ENCODE measurements at regions not wholly inside any gene's neighbourhood (a gene's known extent, or its start where the extent isn't known, plus 50 kb on each side); places are given as distances from the start of the nearest gene placed in this dataset.

DNA sequence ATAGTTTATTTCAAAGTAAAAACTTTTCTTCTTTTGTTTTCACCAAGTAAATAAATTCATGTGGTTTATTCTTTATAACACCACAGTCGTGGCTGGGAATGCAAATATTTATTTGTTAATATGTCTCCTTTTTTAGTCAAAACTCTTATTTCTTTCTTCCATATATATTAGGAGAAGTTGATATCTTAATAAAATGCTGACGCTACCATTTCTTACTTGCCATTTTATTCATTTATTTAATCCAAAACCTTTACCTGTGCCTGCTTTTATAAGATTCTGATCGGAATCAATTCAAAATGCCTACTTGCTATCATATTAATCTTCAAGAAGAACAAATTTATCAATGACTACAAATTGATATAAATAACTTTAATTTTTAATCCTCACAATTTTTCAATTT lies 362.9 kb upstream of the FSIP2 start:
- Histone ChIP-seq H3K9me3 (ENCODE audit: low read depth) (no peaks in the 10 kb centered on the region), H3K27ac (no peak overlapping the region), H4K20me1 (ENCODE audit: insufficient read depth) (no peaks in the 10 kb centered on the region), H3K4me2 (ENCODE audit: unreplicated experiment) (no peak overlapping the region), H3K27me3 (replicated peaks; ENCODE audit: insufficient read depth) (no peaks in the 10 kb centered on the region), H3F3A (ENCODE audit: insufficient read depth) (no peaks in the 10 kb centered on the region), H3K4me3 (no peak overlapping the region), H2AFZ (no peak overlapping the region), H3K79me2 (ENCODE audit: insufficient read depth) (no peaks in the 10 kb centered on the region), H3K9me2 (ENCODE audit: insufficient read depth) (no peaks in the 10 kb centered on the region), H3K4me1 (ENCODE audit: insufficient read depth) (no peaks in the 10 kb centered on the region), H3K9ac (no peak overlapping the region), H3K36me3 (ENCODE audit: low read depth) (no peaks in the 10 kb centered on the region)
- DNase-seq, result no peak
- WGBS, 2 experiments (ENCODE audit: low coverage in 1 of 2, low lambda C conversion rate in 2 of 2, missing lambda C conversion rate in 2 of 2), result 61 to 62% methylated on average over 3 of the region's 3 CpGs
- in situ Hi-C loops (cut with MboI), result no loop called here
- no peak for TF ChIP-seq EZH2 (IDR thresholded peaks at IDR 0.05; ENCODE audit: insufficient read depth, poor library complexity, severe bottlenecking)

DNA sequence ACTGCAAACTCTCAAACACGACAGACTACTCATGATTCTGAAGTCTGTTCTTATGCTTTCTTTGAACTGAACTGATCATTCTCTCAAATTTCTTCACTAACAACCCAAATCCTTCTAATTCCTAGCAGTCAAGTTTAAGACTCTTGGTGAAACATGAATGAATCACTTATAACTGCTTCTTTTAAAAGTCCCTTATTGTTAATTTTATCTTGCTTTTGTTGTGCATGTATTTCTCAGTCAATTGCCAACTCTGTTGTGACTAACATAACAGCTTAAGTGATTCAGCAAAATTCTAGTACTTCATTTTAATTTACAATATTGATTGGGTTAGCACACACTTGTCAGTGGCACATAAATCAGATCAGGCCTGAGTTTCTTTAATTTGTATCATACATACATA lies 357.0 kb upstream of the FSIP2 start:
- H3K4me2 ChIP-seq (ENCODE audit: unreplicated experiment), result no peak overlapping the region
- H3K36me3 ChIP-seq (ENCODE audit: low read depth), result no peaks in the 10 kb centered on the region
- no peak overlapping the region for H2AFZ ChIP-seq
- no peaks in the 10 kb centered on the region for H3K9me3 ChIP-seq (ENCODE audit: low read depth)
- no peak overlapping the region for H3K4me3 ChIP-seq
- H4K20me1 ChIP-seq (ENCODE audit: insufficient read depth), result no peaks in the 10 kb centered on the region
- DNase-seq, result no peak
- no peaks in the 10 kb centered on the region for H3F3A ChIP-seq (ENCODE audit: insufficient read depth)
- H3K27me3 ChIP-seq (replicated peaks; ENCODE audit: insufficient read depth), result no peaks in the 10 kb centered on the region
- no peak overlapping the region for H3K27ac ChIP-seq
- in situ Hi-C loops (cut with MboI), result no loop called here
- no peaks in the 10 kb centered on the region for H3K4me1 ChIP-seq (ENCODE audit: insufficient read depth)
- 0 to 3% methylated on average over 1 of the region's 1 CpG for WGBS, 2 experiments (ENCODE audit: low coverage in 1 of 2, low lambda C conversion rate in 2 of 2, missing lambda C conversion rate in 2 of 2)
- H3K9me2 ChIP-seq (ENCODE audit: insufficient read depth), result no peaks in the 10 kb centered on the region
- TF ChIP-seq EZH2phosphoT487 (IDR thresholded peaks at IDR 0.05; ENCODE audit: insufficient read depth, low read depth) (no peak), EZH2 (IDR thresholded peaks at IDR 0.05; ENCODE audit: insufficient read depth, poor library complexity, severe bottlenecking) (no peak)
- H3K79me2 ChIP-seq (ENCODE audit: insufficient read depth), result no peaks in the 10 kb centered on the region
- H3K9ac ChIP-seq, result no peak overlapping the region

DNA sequence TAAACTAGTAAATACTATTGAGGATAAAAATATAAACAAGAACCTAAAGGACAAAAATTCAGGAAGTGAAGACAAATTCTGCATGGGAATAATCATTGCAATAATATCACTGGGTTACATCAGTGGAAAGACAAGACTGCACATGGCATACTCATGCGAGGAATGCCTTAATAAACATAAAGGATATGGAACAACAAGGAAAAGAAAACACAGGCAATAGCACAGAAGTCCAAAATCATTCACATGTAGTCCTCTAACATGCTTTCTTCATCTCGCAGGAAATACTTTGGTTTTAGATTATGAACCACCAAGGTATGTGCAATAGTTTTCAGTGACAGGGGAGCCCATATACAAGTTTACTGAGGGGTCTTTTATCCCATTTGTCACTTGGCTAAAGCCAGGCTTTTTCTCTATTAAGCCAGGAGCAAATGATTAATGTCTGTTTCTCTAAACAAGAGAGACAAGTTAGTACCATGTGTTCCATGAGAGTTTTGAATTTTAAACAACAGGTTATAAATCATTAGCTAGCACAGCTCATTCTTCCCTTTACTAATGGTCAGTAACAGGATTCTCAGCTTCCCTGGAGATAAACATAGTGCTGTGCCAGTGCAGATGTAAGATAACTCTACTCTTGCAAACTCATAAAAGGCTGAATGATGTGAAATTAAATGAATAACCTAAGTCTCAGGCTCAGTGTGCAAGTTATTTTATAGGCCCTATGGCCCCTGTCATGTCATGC lies 353.6 kb upstream of the FSIP2 start:
- H3K79me2 ChIP-seq (ENCODE audit: insufficient read depth), result no peaks in the 10 kb centered on the region
- H4K20me1 ChIP-seq (ENCODE audit: insufficient read depth), result no peaks in the 10 kb centered on the region
- no peak for TF ChIP-seq EZH2 (IDR thresholded peaks at IDR 0.05; ENCODE audit: insufficient read depth, poor library complexity, severe bottlenecking)
- no peak for TF ChIP-seq EZH2phosphoT487 (IDR thresholded peaks at IDR 0.05; ENCODE audit: insufficient read depth, low read depth)
- H3K27me3 ChIP-seq (replicated peaks; ENCODE audit: insufficient read depth), result no peaks in the 10 kb centered on the region
- H3K4me1 ChIP-seq (ENCODE audit: insufficient read depth), result no peaks in the 10 kb centered on the region
- no peaks in the 10 kb centered on the region for H3K36me3 ChIP-seq (ENCODE audit: low read depth)
- H3K9ac ChIP-seq, result no peak overlapping the region
- no peak overlapping the region for H2AFZ ChIP-seq
- WGBS, 2 experiments (ENCODE audit: low coverage in 1 of 2, low lambda C conversion rate in 2 of 2, missing lambda C conversion rate in 2 of 2), result 15 to 22% methylated on average over 2 of the region's 2 CpGs
- H3K9me3 ChIP-seq (ENCODE audit: low read depth), result no peaks in the 10 kb centered on the region
- H3K4me2 ChIP-seq (ENCODE audit: unreplicated experiment), result no peak overlapping the region
- H3K9me2 ChIP-seq (ENCODE audit: insufficient read depth), result no peaks in the 10 kb centered on the region
- H3K27ac ChIP-seq, result no peak overlapping the region
- in situ Hi-C loops (cut with MboI), result no loop called here
- no peak overlapping the region for H3K4me3 ChIP-seq
- DNase-seq, result no peak
- H3F3A ChIP-seq (ENCODE audit: insufficient read depth), result no peaks in the 10 kb centered on the region

DNA sequence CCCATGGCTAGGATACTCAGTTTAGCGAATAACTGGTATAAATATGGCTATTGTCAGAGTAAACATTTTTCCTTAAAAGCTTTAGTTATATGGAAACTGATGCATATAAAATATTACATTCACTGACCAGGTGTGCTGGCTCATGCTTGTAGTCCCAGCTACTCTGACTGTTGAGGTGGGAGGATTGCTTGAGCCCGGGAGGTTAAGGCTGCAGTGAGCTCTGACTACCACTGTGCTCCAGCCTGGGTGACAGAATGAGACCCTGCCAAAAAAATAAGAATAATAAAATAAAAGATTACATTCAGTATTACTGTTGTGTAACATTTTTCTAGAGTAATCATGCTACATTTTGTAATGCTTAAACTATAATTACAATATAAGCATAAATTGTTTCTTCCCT lies 350.4 kb upstream of the FSIP2 start:
- no peaks in the 10 kb centered on the region for H3K79me2 ChIP-seq (ENCODE audit: insufficient read depth)
- WGBS, 2 experiments (ENCODE audit: low coverage in 1 of 2, low lambda C conversion rate in 2 of 2, missing lambda C conversion rate in 2 of 2), result 10 to 17% methylated on average over 2 of the region's 2 CpGs
- no peak overlapping the region for H3K27ac ChIP-seq
- H4K20me1 ChIP-seq (ENCODE audit: insufficient read depth), result no peaks in the 10 kb centered on the region
- in situ Hi-C loops (cut with MboI), result no loop called here
- H3K9me3 ChIP-seq (ENCODE audit: low read depth), result no peaks in the 10 kb centered on the region
- DNase-seq, result no peak
- no peaks in the 10 kb centered on the region for H3K4me1 ChIP-seq (ENCODE audit: insufficient read depth)
- no peaks in the 10 kb centered on the region for H3F3A ChIP-seq (ENCODE audit: insufficient read depth)
- H3K27me3 ChIP-seq (replicated peaks; ENCODE audit: insufficient read depth), result no peaks in the 10 kb centered on the region
- H3K4me2 ChIP-seq (ENCODE audit: unreplicated experiment), result no peak overlapping the region
- H3K9me2 ChIP-seq (ENCODE audit: insufficient read depth), result no peaks in the 10 kb centered on the region
- no peak overlapping the region for H3K4me3 ChIP-seq
- no peak for TF ChIP-seq EZH2 (IDR thresholded peaks at IDR 0.05; ENCODE audit: insufficient read depth, poor library complexity, severe bottlenecking)
- TF ChIP-seq EZH2phosphoT487 (IDR thresholded peaks at IDR 0.05; ENCODE audit: insufficient read depth, low read depth), result no peak
- H2AFZ ChIP-seq, result no peak overlapping the region
- H3K9ac ChIP-seq, result no peak overlapping the region
- no peaks in the 10 kb centered on the region for H3K36me3 ChIP-seq (ENCODE audit: low read depth)

DNA sequence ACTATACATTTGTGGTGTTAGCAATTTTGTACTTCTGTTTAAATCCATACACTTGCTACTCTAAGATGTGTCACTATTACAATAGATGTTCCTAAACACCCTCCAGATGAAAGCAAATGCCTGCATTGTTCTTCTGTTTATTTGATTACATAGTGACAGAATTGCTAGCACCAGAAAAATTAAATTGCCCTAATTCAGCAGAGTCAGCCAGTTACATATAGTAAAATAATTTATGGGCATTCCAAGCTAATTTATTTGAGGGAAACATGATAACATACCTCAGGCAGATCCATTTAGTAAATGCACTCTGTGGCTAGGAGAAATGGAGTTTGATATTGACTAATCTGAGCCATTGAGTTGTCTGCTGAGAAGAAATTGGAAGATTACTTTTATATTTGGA lies 347.1 kb upstream of the FSIP2 start:
- Histone ChIP-seq H3K4me3 (no peak overlapping the region), H3K4me1 (ENCODE audit: insufficient read depth) (no peaks in the 10 kb centered on the region), H3K36me3 (ENCODE audit: low read depth) (no peaks in the 10 kb centered on the region), H3F3A (ENCODE audit: insufficient read depth) (no peaks in the 10 kb centered on the region), H2AFZ (no peak overlapping the region), H3K79me2 (ENCODE audit: insufficient read depth) (no peaks in the 10 kb centered on the region), H3K27me3 (replicated peaks; ENCODE audit: insufficient read depth) (no peaks in the 10 kb centered on the region), H3K9ac (no peak overlapping the region), H3K9me2 (ENCODE audit: insufficient read depth) (no peaks in the 10 kb centered on the region), H3K9me3 (ENCODE audit: low read depth) (no peaks in the 10 kb centered on the region), H3K4me2 (ENCODE audit: unreplicated experiment) (no peak overlapping the region), H4K20me1 (ENCODE audit: insufficient read depth) (no peaks in the 10 kb centered on the region), H3K27ac (no peak overlapping the region)
- TF ChIP-seq EZH2 (IDR thresholded peaks at IDR 0.05; ENCODE audit: insufficient read depth, poor library complexity, severe bottlenecking) (no peak), EZH2phosphoT487 (IDR thresholded peaks at IDR 0.05; ENCODE audit: insufficient read depth, low read depth) (no peak)
- no peak for DNase-seq
- in situ Hi-C loops (cut with MboI), result no loop called here

Measured in GM23248 (cell line).